Esophagus squamous epithelium (tissue), 4 donors: ENCODE measurements at regions not wholly inside any gene's neighbourhood (a gene's known extent, or its start where the extent isn't known, plus 50 kb on each side); places are given as distances from the start of the nearest gene placed in this dataset.

Experiments
- POLR2A ChIP-seq, 4 donors: fragments of 450-650 bp; IDR thresholded peaks; one replicate each; pipeline ENCODE4 v1.6.1; 2017; ENCODE audit warnings: antibody characterized with exemption in 4 of 4, mild to moderate bottlenecking in 4 of 4, moderate library complexity in 3 of 4
- TF ChIP-seq, protein P1 (sequence below), 6 experiments: fragments of 450-650 bp in 4 of 6; fragments of 200-600 bp in 2 of 6; sonication (generic) in 2 of 6; IDR thresholded peaks; one replicate each; pipeline ENCODE4 v1.5.1; 2016 to 2019; ENCODE audit warnings: antibody characterized with exemption in 6 of 6, mild to moderate bottlenecking in 4 of 6, moderate library complexity in 4 of 6

DNA sequence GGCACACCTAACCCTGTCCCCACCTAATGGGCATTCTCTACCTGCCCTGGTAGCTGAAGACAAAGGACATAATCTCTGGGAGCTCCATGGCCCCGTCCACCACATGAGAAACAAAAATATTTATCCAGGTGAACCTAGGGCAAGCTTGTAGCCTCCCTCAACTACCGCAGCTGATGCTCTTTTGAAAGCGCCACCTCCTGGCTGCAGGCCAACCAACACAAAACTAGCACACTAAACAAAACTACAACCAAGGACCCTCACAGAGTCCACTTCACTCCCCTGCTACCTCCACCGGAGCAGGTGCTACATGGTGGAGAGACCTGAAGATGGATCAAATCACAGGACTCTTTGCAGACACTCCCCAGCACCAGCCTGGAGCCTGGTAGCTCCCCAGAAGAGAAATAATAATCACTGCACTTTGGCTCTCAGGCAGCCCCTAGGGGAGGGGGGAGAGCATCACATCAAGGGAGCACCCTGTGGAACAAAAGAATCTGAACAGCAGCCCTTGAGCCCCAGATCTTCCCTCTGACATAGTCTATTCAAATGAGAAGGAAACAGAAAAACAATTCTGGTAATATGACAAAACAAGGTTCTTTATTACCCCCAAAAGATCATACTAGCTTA, 111.3 kb upstream of the ATP8A1 start:
- TF ChIP-seq POLR2A (IDR thresholded peaks at IDR 0.05), result no peak
- TF ChIP-seq, protein P1, sequence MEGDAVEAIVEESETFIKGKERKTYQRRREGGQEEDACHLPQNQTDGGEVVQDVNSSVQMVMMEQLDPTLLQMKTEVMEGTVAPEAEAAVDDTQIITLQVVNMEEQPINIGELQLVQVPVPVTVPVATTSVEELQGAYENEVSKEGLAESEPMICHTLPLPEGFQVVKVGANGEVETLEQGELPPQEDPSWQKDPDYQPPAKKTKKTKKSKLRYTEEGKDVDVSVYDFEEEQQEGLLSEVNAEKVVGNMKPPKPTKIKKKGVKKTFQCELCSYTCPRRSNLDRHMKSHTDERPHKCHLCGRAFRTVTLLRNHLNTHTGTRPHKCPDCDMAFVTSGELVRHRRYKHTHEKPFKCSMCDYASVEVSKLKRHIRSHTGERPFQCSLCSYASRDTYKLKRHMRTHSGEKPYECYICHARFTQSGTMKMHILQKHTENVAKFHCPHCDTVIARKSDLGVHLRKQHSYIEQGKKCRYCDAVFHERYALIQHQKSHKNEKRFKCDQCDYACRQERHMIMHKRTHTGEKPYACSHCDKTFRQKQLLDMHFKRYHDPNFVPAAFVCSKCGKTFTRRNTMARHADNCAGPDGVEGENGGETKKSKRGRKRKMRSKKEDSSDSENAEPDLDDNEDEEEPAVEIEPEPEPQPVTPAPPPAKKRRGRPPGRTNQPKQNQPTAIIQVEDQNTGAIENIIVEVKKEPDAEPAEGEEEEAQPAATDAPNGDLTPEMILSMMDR (IDR thresholded peaks at IDR 0.05), result no peak
